ENCODE measurements at regions not wholly inside any gene's neighbourhood (a gene's known extent, or its start where the extent isn't known, plus 50 kb on each side); places are given as distances from the start of the nearest gene placed in this dataset.

DNA sequence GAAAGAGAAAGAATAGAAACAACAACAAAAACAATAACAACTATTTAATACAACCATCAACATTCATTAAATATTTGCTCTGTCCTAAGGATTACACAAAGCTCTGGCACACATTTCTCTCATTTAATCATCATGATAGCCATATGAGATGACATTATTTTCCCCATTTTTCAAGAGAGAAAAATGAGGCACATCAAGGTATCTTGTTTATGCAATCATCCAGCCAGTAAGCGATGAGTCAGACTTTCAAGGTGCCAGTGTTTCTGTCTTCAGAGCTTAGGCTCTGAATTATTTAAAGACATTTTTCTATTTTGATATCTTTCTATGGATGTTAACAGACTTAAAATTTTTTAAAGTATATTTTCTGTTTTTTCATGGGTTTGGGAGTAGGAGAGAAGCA is 541.8 kb upstream of the SMIM31 start:
- TF ChIP-seq POLR2AphosphoS5 (IDR thresholded peaks at IDR 0.05) (no peak), POLR2A (IDR thresholded peaks at IDR 0.05) (no peak)
- TF ChIP-seq, protein P1, sequence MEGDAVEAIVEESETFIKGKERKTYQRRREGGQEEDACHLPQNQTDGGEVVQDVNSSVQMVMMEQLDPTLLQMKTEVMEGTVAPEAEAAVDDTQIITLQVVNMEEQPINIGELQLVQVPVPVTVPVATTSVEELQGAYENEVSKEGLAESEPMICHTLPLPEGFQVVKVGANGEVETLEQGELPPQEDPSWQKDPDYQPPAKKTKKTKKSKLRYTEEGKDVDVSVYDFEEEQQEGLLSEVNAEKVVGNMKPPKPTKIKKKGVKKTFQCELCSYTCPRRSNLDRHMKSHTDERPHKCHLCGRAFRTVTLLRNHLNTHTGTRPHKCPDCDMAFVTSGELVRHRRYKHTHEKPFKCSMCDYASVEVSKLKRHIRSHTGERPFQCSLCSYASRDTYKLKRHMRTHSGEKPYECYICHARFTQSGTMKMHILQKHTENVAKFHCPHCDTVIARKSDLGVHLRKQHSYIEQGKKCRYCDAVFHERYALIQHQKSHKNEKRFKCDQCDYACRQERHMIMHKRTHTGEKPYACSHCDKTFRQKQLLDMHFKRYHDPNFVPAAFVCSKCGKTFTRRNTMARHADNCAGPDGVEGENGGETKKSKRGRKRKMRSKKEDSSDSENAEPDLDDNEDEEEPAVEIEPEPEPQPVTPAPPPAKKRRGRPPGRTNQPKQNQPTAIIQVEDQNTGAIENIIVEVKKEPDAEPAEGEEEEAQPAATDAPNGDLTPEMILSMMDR (IDR thresholded peaks at IDR 0.05) = no peak
- Histone ChIP-seq H3K4me1 (no peaks in the 10 kb centered on the region), H3K27ac (no peak overlapping the region), H3K36me3 (no peaks in the 10 kb centered on the region), H3K4me3 (no peak overlapping the region), H3K27me3 (no peaks in the 10 kb centered on the region), H3K9me3 (peaks cover 0 to 7% of the 10 kb centered on the region in 2 donors)
- DNase-seq (ENCODE audit: low spot score in 2 of 2) = no peak
- intact Hi-C loops (cut with DNase I; ENCODE audit: low total_unique reads) = no loop called here

DNA sequence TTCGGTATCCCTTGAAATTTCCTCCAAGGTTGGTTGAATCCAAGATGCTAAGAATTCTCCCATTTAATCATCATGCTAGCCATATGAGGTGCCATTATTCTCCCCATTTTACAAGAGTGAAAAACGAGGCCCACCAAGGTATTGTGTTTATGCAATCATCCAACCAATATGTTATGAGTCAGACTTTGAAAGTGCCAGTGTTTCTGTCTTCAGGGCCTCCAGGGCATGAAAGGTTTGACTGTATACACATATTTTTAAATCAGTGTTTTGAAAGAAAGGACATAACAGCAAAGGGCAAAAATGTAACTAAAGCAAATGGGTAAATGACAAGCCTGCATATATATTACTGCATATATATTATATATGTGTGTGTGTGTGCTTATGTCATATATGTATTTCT is 541.2 kb upstream of the SMIM31 start:
- H3K4me1 ChIP-seq = no peaks in the 10 kb centered on the region
- no peak overlapping the region for H3K27ac ChIP-seq
- TF ChIP-seq, protein P1 (IDR thresholded peaks at IDR 0.05) = no peak
- TF ChIP-seq POLR2AphosphoS5 (IDR thresholded peaks at IDR 0.05) = no peak
- TF ChIP-seq POLR2A (IDR thresholded peaks at IDR 0.05) = no peak
- H3K9me3 ChIP-seq = peaks cover 0 to 7% of the 10 kb centered on the region in 2 donors
- H3K4me3 ChIP-seq = no peak overlapping the region
- H3K27me3 ChIP-seq = no peaks in the 10 kb centered on the region
- intact Hi-C loops (cut with DNase I; ENCODE audit: low total_unique reads) = no loop called here
- no peaks in the 10 kb centered on the region for H3K36me3 ChIP-seq
- no peak for DNase-seq (ENCODE audit: low spot score in 2 of 2)

DNA sequence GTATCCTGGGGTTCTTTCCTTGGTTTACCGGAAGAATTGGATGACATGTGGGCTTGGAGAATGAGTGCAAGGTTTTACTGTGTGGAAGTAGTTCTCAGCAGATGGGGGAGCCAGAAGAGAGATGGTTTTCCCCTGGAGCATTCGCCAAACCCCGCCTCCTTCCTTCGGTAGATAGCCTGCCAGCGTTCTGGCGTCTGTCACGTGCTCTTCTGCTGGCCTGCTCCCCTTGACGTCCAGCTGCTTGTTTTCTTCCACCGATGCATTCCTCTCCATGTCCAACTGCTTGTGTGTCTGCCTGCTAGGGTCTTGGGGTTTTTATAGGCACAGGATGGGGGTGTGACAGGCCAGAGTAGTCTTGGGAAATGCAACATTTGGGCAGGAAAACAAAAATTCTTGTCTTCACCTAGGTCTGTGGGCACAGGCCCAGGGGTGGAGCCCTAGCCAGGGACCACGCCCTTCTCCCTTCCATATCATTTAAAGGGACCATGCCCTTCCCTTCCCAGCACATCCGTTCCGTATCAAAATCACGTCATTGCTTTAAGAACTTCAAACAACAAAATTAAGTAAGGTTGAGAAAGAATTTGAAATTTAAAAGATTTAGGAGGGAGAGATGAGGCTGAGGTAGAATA is 538.7 kb upstream of the SMIM31 start:
- TF ChIP-seq, protein P1 (IDR thresholded peaks at IDR 0.05) = no peak
- TF ChIP-seq POLR2A (IDR thresholded peaks at IDR 0.05) (no peak), POLR2AphosphoS5 (IDR thresholded peaks at IDR 0.05) (no peak)
- no peak for DNase-seq (ENCODE audit: low spot score in 2 of 2)
- intact Hi-C loops (cut with DNase I; ENCODE audit: low total_unique reads) = no loop called here
- Histone ChIP-seq H3K27me3 (no peaks in the 10 kb centered on the region), H3K36me3 (no peaks in the 10 kb centered on the region), H3K9me3 (peaks cover 0 to 7% of the 10 kb centered on the region in 2 donors), H3K4me1 (no peaks in the 10 kb centered on the region), H3K4me3 (no peak overlapping the region), H3K27ac (no peak overlapping the region)

DNA sequence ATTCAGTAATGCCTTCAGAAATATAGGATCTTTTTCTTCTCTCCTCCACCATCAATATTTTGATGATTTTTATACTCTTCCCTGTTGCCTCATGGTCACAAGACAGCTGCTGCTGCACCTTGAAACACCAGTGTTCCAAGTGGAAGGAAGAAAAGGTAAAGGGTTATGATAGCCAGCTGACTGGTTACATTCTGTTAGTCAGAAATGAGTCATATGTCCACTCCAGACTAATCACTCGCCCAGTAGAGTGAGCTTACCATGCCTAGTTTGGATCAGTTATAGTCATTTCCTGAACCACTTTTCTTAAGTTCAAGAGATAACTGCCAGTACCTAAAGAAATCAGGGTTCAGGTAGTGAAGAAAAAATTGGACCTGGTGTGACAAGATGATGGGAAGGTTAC is 532.3 kb upstream of the SMIM31 start:
- H3K27me3 ChIP-seq = no peaks in the 10 kb centered on the region
- H3K27ac ChIP-seq = no peak overlapping the region
- no peaks in the 10 kb centered on the region for H3K36me3 ChIP-seq
- H3K4me3 ChIP-seq = no peak overlapping the region
- H3K9me3 ChIP-seq = no peaks in the 10 kb centered on the region
- no peaks in the 10 kb centered on the region for H3K4me1 ChIP-seq
- TF ChIP-seq POLR2A (IDR thresholded peaks at IDR 0.05) (no peak), POLR2AphosphoS5 (IDR thresholded peaks at IDR 0.05) (no peak)
- TF ChIP-seq, protein P1 (IDR thresholded peaks at IDR 0.05) = no peak
- DNase-seq (ENCODE audit: low spot score in 2 of 2) = no peak
- intact Hi-C loops (cut with DNase I; ENCODE audit: low total_unique reads) = no loop called here

DNA sequence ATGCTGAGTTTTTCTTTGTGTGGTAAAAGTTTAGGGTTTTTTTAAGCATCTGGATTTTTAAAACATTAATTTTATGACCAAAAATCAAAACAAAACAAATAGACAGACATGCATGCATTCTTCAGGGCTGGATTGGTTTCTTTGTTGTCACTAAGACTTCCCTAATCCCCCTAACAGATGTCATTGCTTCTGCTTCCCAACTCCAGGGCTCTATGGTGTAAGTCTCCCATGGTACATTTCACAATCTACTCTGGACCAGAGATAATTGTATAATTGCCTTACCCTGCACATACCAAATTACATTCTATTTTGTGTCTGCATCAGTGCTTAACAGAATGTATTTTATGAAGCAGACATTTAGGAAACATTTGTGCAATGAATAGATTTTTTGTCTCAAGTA is 529.1 kb upstream of the SMIM31 start:
- Histone ChIP-seq H3K4me3 (no peak overlapping the region), H3K27ac (no peak overlapping the region), H3K4me1 (no peaks in the 10 kb centered on the region), H3K9me3 (no peaks in the 10 kb centered on the region), H3K36me3 (no peaks in the 10 kb centered on the region), H3K27me3 (no peaks in the 10 kb centered on the region)
- TF ChIP-seq, protein P1 (IDR thresholded peaks at IDR 0.05) = no peak
- TF ChIP-seq POLR2AphosphoS5 (IDR thresholded peaks at IDR 0.05) = no peak
- no peak for TF ChIP-seq POLR2A (IDR thresholded peaks at IDR 0.05)
- intact Hi-C loops (cut with DNase I; ENCODE audit: low total_unique reads) = no loop called here
- no peak for DNase-seq (ENCODE audit: low spot score in 2 of 2)

All from breast epithelium (tissue), 4 donors.